ENCODE measurements at regions not wholly inside any gene's neighbourhood (a gene's known extent, or its start where the extent isn't known, plus 50 kb on each side); places are given as distances from the start of the nearest gene placed in this dataset.

GRCh38 chr5:176176231-176176630 lies 62.0 kb upstream of the SIMC1 start:
- DNase-seq: no peak

- no peak for DNase-seq
Measured at GRCh38 chr5:176178789-176179188, 59.4 kb upstream of the SIMC1 start.

DNA sequence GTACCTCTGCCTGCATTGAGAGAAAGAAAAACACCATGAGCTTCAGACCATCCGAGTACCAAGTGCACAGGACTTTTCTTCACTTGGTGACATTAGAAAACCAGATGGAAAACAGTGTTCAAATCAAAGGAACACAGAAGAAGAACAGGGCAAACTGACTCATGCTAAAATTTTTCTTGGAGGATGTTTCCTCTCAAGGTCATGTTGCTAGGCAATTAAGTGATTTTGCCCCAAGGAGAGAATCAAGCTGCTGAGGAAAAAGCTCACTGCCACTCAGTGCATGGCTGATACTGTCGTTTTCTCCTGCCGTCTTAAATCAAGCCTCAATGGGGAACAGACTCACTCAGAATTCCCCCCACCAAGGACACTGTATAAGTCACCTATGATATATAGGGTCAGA lies 57.9 kb upstream of the SIMC1 start:
- no peak for DNase-seq

DNA sequence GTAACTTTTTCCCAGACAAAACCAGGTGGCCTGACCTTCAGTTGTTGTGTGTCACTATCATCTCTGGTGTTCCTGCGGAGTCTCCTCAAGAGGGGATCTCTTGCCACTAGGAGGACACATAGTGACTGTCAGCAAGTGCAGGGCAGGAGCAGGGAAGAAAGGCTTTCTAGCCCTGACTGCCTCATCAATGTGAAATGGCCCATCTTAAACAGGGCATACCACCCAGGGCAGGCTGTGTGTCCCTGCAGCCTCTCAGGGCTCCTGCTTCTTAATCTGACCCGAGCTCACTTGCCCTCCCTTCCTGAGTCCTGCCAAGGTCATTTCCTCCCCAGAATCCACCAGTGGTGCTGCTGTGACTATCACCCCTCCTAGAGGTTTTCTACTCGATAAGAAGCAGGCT lies 57.4 kb upstream of the SIMC1 start:
- DNase-seq: no peak

- peak; percentile 78 for DNase-seq
Measured at GRCh38 chr5:176181271-176181855, 56.9 kb upstream of the SIMC1 start.

DNA sequence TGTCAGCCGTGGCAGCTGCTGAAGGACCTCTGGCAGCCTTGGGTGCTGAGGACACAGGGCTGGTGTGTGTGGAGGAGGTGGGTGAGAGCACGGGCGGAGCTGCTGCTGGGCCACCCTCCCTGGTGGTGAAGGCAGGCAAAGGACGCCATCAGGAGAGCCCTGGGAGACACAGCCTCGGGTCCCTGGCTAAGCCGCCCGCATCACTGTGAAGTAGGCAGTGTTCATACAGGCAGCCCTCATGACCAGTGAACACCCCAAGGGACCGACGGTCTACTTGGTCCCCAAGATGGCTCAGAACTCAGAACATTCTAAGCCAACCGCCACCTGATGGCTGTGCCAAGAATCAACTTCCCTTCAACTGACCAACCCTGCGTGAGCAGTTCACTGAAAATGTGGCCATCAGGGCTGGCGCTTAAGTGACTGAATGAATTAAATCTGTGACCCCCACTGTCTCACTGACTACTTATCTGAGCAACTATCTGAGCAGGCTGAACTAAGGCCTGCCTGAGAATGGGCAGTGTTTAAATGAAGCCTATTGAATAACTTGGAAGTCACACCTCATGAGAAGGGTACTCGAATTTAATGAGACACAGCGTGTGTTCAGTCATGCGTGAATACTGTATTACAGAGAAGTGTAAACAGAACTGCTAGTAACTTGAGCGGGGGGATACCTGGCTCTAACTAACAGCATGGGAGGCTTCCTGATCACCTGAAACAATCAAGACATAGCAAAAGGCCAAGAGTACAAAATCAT lies 54.7 kb upstream of the SIMC1 start:
- DNase-seq: peak; percentile 90

DNA sequence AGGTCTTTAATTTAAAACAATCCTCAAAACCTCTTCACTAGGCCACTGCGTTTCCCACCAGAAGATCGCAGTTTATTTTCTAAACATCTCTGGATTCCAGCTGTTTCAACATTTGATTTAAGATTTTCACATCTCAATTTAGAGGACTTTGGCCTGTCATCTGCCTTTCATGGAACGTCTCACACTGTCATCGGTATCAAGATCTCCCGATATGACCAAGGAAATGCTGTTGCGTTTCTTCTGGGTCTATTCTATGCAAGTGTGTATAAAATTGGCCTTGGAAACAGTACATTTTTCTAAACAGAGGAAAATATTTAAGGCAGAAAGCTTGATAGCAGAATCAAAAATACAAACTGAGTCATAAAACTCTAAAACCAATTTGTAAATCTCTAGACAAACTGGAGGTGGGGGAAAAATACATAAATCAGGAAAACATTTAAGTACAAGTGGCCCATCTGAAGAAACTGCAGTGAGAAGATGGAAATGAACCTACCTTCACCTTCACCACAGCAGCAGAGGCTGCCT lies 53.6 kb upstream of the SIMC1 start:
- no peak for DNase-seq

GRCh38 chr5:176185133-176185733 lies 53.0 kb upstream of the SIMC1 start:
- DNase-seq: no peak

- DNase-seq: no peak
Measured at GRCh38 chr5:176186107-176186506, 52.1 kb upstream of the SIMC1 start.

DNA sequence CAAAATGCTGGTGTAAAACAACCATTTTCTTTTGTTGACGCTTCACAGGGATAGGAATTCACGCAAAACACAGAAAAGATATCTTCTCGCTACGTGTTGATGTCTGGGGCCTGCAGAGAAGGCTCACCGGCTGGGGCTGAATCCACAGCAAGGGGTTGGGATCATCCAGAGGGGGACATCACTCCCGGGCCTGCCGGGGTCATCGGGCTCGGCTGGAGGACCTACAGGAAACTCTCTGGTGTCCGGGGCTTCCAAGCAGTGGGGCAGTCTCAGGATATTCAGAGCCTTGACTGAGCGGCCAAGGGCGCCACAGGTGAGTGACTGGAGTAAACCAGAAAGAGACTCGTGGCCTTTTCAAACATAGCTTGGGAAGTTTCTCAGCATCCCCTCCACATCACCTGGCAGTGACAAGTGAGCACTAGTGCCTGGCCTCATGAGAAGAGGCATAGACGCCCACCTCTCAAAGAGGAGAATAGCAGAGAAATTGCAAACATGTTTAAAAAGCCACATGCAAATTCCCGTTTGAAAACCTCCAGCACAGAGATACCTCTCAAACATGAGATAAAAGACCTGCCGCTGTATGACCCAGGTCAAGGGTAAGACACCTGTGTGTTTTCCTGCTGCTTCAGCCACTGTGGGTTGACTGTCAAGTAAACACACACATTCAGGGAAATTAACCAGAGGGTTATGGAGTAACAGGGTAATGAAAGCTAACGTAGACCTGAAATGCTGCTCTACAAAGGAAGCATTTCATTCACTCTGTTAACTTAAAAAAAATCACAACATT lies 50.8 kb upstream of the SIMC1 start:
- no peak for DNase-seq

GRCh38 chr5:176188085-176188484 lies 50.1 kb upstream of the SIMC1 start:
- DNase-seq: no peak
